ENCODE measurements at regions not wholly inside any gene's neighbourhood (a gene's known extent, or its start where the extent isn't known, plus 50 kb on each side); places are given as distances from the start of the nearest gene placed in this dataset.

DNA sequence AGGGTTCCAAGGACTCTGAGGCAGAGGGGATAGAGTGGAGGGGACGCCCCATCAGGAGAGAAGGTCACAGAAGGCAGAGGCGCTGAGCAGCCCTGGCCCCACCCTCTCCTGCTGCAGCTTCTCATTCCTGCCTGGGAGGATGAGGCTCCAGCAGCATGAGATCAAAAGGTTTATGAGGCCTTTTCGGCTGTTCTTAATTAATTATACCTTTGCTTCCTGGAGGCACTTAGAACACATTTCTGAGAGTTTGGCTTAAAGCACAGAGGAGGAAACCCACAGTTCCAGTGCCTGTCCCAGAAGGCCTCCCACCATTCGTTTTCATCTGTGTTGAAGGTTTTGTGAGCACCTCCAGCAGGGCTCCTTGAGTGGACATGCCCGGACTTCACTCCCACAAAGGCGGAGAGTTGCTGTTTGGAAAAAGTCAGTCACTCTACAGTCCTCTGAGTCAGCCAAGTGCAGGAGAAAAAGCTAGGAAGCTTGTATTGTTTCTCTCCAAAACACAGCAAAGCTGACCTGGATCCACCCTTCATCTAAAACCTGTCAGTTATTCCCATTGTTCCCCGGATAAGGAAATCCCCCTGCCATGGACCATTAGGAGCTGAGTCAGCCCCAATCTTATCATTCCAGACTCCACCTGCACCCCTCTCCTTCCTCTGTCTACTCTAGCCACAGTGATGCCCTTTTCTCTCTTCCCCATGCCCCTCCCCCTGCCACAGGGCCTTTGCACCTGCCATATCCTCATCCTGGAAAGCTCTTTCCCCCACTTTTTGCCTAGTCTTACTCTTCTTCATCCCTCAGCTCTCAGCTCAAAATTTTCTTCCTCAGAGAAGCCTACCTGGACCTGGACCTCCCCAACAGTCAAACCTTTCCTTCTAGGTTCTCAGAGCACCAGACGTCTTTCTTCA lies 276.8 kb downstream of the FBXW7 start:
- H3K4me3 ChIP-seq (ENCODE audit: low read length), result no peak overlapping the region
- H3K36me3 ChIP-seq (ENCODE audit: low read depth, low read length), result no peaks in the 10 kb centered on the region
- H3K27ac ChIP-seq (ENCODE audit: low read length), result peak overlapping the region; percentile 95
- H3F3A ChIP-seq (ENCODE audit: low read length, unreplicated experiment), result peaks cover 3% of the 10 kb centered on the region
- H3K9ac ChIP-seq (ENCODE audit: low read length), result peak overlapping the region; percentile 58
- TF ChIP-seq EZH2 (IDR thresholded peaks at IDR 0.05; ENCODE audit: low read length, unreplicated experiment) (no peak), EZH2phosphoT487 (IDR thresholded peaks at IDR 0.05; ENCODE audit: borderline replicate concordance, low read length) (no peak)
- TF ChIP-seq, protein P1, sequence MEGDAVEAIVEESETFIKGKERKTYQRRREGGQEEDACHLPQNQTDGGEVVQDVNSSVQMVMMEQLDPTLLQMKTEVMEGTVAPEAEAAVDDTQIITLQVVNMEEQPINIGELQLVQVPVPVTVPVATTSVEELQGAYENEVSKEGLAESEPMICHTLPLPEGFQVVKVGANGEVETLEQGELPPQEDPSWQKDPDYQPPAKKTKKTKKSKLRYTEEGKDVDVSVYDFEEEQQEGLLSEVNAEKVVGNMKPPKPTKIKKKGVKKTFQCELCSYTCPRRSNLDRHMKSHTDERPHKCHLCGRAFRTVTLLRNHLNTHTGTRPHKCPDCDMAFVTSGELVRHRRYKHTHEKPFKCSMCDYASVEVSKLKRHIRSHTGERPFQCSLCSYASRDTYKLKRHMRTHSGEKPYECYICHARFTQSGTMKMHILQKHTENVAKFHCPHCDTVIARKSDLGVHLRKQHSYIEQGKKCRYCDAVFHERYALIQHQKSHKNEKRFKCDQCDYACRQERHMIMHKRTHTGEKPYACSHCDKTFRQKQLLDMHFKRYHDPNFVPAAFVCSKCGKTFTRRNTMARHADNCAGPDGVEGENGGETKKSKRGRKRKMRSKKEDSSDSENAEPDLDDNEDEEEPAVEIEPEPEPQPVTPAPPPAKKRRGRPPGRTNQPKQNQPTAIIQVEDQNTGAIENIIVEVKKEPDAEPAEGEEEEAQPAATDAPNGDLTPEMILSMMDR (conservative IDR thresholded peaks at IDR 0.05; ENCODE audit: low read depth, low read length), result no peak
- no peaks in the 10 kb centered on the region for H3K27me3 ChIP-seq (ENCODE audit: low read length)
- BruUV-seq (replicated peaks), result no TSS peak
- peak overlapping the region; percentile 26 for H3K4me2 ChIP-seq (ENCODE audit: low read length)
- no peaks in the 10 kb centered on the region for H3K9me2 ChIP-seq (replicated peaks; ENCODE audit: low read length)
- DNase-seq (peak; percentile 68), ATAC-seq (peak; percentile 37)
- H4K20me1 ChIP-seq (ENCODE audit: low read length), result no peaks in the 10 kb centered on the region
- peaks cover 43% of the 10 kb centered on the region for H3K4me1 ChIP-seq (ENCODE audit: insufficient read depth, low read length)
- no peaks in the 10 kb centered on the region for H3K79me2 ChIP-seq (ENCODE audit: low read length)
- peak overlapping the region; percentile 57 for H2AFZ ChIP-seq (ENCODE audit: low read length)
- CTCF ChIA-PET, result no interaction called here
- POLR2A ChIA-PET (ENCODE audit: unreplicated experiment), result no interaction called here
- intact Hi-C loops (cut with micrococcal nuclease), result no loop called here
- peaks cover 6% of the 10 kb centered on the region; the same call in 1 of the 2 replicates for H3K9me3 ChIP-seq (ENCODE audit: low read length)

DNA sequence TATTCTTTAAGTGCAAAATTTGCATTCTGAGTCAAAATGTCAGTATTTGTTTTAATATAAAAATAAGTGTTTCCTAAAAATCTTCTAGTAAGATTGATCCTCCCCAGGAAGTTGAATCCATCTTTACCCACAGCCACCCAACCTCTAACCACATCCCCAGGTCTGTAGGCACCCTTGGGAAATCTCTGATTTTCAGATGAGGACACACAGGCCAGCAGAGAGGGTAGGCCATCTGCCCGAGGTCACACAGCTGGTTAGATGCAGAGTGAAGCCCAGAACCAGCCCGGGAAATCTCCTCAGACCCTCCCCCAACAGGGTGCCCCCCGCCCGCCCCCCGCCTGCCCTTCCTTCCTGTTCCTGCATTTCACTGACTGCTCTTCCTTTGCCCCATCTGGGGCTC lies 277.5 kb downstream of the FBXW7 start:
- TF ChIP-seq, protein P1 (conservative IDR thresholded peaks at IDR 0.05; ENCODE audit: low read depth, low read length), result no peak
- TF ChIP-seq EZH2 (IDR thresholded peaks at IDR 0.05; ENCODE audit: low read length, unreplicated experiment), result no peak
- TF ChIP-seq EZH2phosphoT487 (IDR thresholded peaks at IDR 0.05; ENCODE audit: borderline replicate concordance, low read length), result no peak
- ATAC-seq, result no peak
- H3K79me2 ChIP-seq (ENCODE audit: low read length), result no peaks in the 10 kb centered on the region
- peak overlapping the region; percentile 58; the same call in 1 of the 2 replicates for H3K9ac ChIP-seq (ENCODE audit: low read length)
- peak overlapping the region; percentile 95 for H3K27ac ChIP-seq (ENCODE audit: low read length)
- ChIA-PET POLR2A (ENCODE audit: unreplicated experiment) (no interaction called here), CTCF (no interaction called here)
- H3K27me3 ChIP-seq (ENCODE audit: low read length), result no peaks in the 10 kb centered on the region
- H3K4me1 ChIP-seq (ENCODE audit: insufficient read depth, low read length), result peaks cover 41% of the 10 kb centered on the region
- no peaks in the 10 kb centered on the region for H3K9me2 ChIP-seq (replicated peaks; ENCODE audit: low read length)
- DNase-seq, result no peak
- peaks cover 6% of the 10 kb centered on the region; the same call in 1 of the 2 replicates for H3K9me3 ChIP-seq (ENCODE audit: low read length)
- H3K4me3 ChIP-seq (ENCODE audit: low read length), result no peak overlapping the region
- H3F3A ChIP-seq (ENCODE audit: low read length, unreplicated experiment), result peaks cover 3% of the 10 kb centered on the region
- H3K4me2 ChIP-seq (ENCODE audit: low read length), result no peak overlapping the region
- no TSS peak for BruUV-seq (replicated peaks)
- no peaks in the 10 kb centered on the region for H3K36me3 ChIP-seq (ENCODE audit: low read depth, low read length)
- no peak overlapping the region for H2AFZ ChIP-seq (ENCODE audit: low read length)
- intact Hi-C loops (cut with micrococcal nuclease), result no loop called here
- H4K20me1 ChIP-seq (ENCODE audit: low read length), result no peaks in the 10 kb centered on the region

DNA sequence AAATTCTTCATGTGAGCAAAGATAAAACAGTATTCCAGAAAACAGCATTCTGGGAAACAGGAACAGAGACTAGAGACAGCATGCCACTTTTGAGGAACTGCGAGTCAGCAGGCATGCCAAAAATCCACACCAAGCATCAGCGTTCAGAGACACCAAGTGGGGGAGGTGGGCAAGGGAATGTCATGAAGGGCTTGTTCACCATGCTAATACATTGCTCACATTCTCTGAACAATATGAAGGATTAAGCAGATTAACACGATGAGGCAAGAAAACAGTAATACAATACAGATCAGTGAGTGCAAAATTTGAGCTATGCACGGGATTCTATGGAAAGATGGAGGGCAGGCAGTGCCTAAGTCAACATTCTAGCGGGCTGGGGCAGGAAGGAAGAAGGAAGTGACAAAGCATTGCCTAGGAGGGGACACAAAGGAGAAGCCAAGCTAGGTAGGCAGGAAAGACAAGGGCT lies 278.3 kb downstream of the FBXW7 start:
- peak overlapping the region; percentile 25; the same call in 1 of the 2 replicates for H3K9ac ChIP-seq (ENCODE audit: low read length)

More for the DNA sequence above, 278.3 kb downstream of the FBXW7 start:
- peak; percentile 48 for DNase-seq
- peaks cover 41% of the 10 kb centered on the region for H3K4me1 ChIP-seq (ENCODE audit: insufficient read depth, low read length)
- H3K4me2 ChIP-seq (ENCODE audit: low read length), result peak overlapping the region; percentile 44
- no peaks in the 10 kb centered on the region for H3K27me3 ChIP-seq (ENCODE audit: low read length)
- H3K9me3 ChIP-seq (ENCODE audit: low read length), result peaks cover 6% of the 10 kb centered on the region; the same call in 1 of the 2 replicates
- H3F3A ChIP-seq (ENCODE audit: low read length, unreplicated experiment), result peaks cover 3% of the 10 kb centered on the region
- H3K79me2 ChIP-seq (ENCODE audit: low read length), result no peaks in the 10 kb centered on the region
- ChIA-PET CTCF (no interaction called here), POLR2A (ENCODE audit: unreplicated experiment) (no interaction called here)
- H3K27ac ChIP-seq (ENCODE audit: low read length), result peak overlapping the region; percentile 95
- H3K36me3 ChIP-seq (ENCODE audit: low read depth, low read length), result no peaks in the 10 kb centered on the region
- intact Hi-C loops (cut with micrococcal nuclease), result no loop called here
- TF ChIP-seq EZH2phosphoT487 (IDR thresholded peaks at IDR 0.05; ENCODE audit: borderline replicate concordance, low read length) (no peak), EZH2 (IDR thresholded peaks at IDR 0.05; ENCODE audit: low read length, unreplicated experiment) (no peak)
- TF ChIP-seq, protein P1 (conservative IDR thresholded peaks at IDR 0.05; ENCODE audit: low read depth, low read length), result no peak
- no peak overlapping the region for H3K4me3 ChIP-seq (ENCODE audit: low read length)
- H3K9me2 ChIP-seq (replicated peaks; ENCODE audit: low read length), result no peaks in the 10 kb centered on the region
- no peaks in the 10 kb centered on the region for H4K20me1 ChIP-seq (ENCODE audit: low read length)
- no TSS peak for BruUV-seq (replicated peaks)
- ATAC-seq, result peak; percentile 35
- H2AFZ ChIP-seq (ENCODE audit: low read length), result peak overlapping the region; percentile 76

Measured in PC-3 (cell line).